CD4-positive, alpha-beta T cell (primary cell): ENCODE measurements at regions not wholly inside any gene's neighbourhood (a gene's known extent, or its start where the extent isn't known, plus 50 kb on each side); places are given as distances from the start of the nearest gene placed in this dataset.
A peak's percentile ranks its signal among the peaks of the same experiment; 100 is the strongest.

ENCODE experiments used
- ATAC-seq: fragments of 200-7000 bp; cut with Tn5 transposase; one replicate; pipeline ENCODE4 v1.10.0; 2022; ENCODE audit warnings: mild to moderate bottlenecking; ENCODE audit not compliant: poor library complexity
- CTCF ChIA-PET: fragments of 350-600 bp; sonication (Branson Sonifier 250); formaldehyde crosslinking; loops from one replicate; lab custom pipeline; 2021; ENCODE audit warnings: antibody characterized with exemption, inconsistent platforms; lab: Charles Lee
- POLR2A ChIA-PET: fragments of 350-600 bp; sonication (Branson Sonifier 250); formaldehyde crosslinking; loops from one replicate; lab custom pipeline; 2021; ENCODE audit warnings: antibody characterized with exemption, inconsistent platforms; lab: Charles Lee
- DNase-seq, 14 experiments: peaks; one replicate each; pipeline ENCODE4 v3.0.0-alpha.2; 2013 to 2020; ENCODE audit warnings: mixed read lengths in 2 of 14
- H3K27ac ChIP-seq, 2 donors: one replicate each; pipeline versions ENCODE4 v1.5.1 to v1.7.0; 2013; ENCODE audit warnings: low read length in 2 of 2, low read depth in 1 of 2, mild to moderate bottlenecking in 1 of 2
- H3K27me3 ChIP-seq, 2 experiments: 1 replicate in 1 of 2; 2 replicates in 1 of 2; pipeline versions ENCODE4 v1.6.1 to v1.7.0; 2013; ENCODE audit warnings: low read length in 2 of 2, control low read depth in 1 of 2, mild to moderate bottlenecking in 1 of 2, moderate library complexity in 1 of 2; ENCODE audit not compliant: insufficient read depth in 2 of 2, control insufficient read depth in 1 of 2
- H3K36me3 ChIP-seq: one replicate; pipeline ENCODE4 v1.6.1; 2013; ENCODE audit warnings: low read length, control low read depth; ENCODE audit not compliant: insufficient read depth
- H3K4me1 ChIP-seq: one replicate; pipeline ENCODE4 v1.6.1; 2013; ENCODE audit warnings: low read length, control low read depth; ENCODE audit not compliant: insufficient read depth
- H3K4me3 ChIP-seq: one replicate; pipeline ENCODE4 v1.5.1; 2013; ENCODE audit warnings: mild to moderate bottlenecking, low read length, moderate library complexity
- H3K9me3 ChIP-seq, 2 experiments: 1 replicate in 1 of 2; 2 replicates in 1 of 2; pipeline versions ENCODE4 v1.6.1 to v1.7.0; 2013; ENCODE audit warnings: low read length in 2 of 2, mild to moderate bottlenecking in 2 of 2, control low read depth in 1 of 2, moderate library complexity in 1 of 2; ENCODE audit not compliant: control insufficient read depth in 1 of 2, insufficient read depth in 1 of 2
- H3K27ac Mint-ChIP-seq: one replicate; pipeline ENCODE4 v1.8.0; 2020; ENCODE audit warnings: mixed read lengths
- H3K27me3 Mint-ChIP-seq: one replicate; pipeline ENCODE4 v1.8.0; 2021; ENCODE audit warnings: mixed read lengths
- H3K36me3 Mint-ChIP-seq: one replicate; pipeline ENCODE4 v1.8.0; 2021; ENCODE audit warnings: low read depth, mixed read lengths
- H3K4me1 Mint-ChIP-seq: one replicate; pipeline ENCODE4 v1.8.0; 2021; ENCODE audit warnings: low read depth, mixed read lengths
- H3K4me3 Mint-ChIP-seq: one replicate; pipeline ENCODE4 v1.8.0; 2020; ENCODE audit warnings: mild to moderate bottlenecking, mixed read lengths
- H3K9me3 Mint-ChIP-seq: one replicate; pipeline ENCODE4 v1.8.0; 2020; ENCODE audit warnings: mixed read lengths
- CTCF ChIP-seq: fragments of 200-600 bp; IDR thresholded peaks from one replicate; pipeline ENCODE4 v1.8.0; 2022; ENCODE audit warnings: antibody characterized with exemption, mild to moderate bottlenecking
- intact Hi-C, 2 experiments: fragments of 100-400 bp; cut with DNase I in 1 of 2; cut with micrococcal nuclease in 1 of 2; formaldehyde crosslinking; loops; one replicate each; pipeline versions ENCODE4 v1.15.1 to v1.9.0; 2023 to 2025; cut with DNase I, micrococcal nuclease

- Histone ChIP-seq H3K4me1 (no peaks in the 10 kb centered on the region), H3K9me3 (peaks cover 0 to 4% of the 10 kb centered on the region in 2 experiments), H3K27me3 (peaks cover 19 to 44% of the 10 kb centered on the region in 2 experiments), H3K36me3 (no peaks in the 10 kb centered on the region), H3K4me3 (peak overlapping the region; percentile 7), H3K27ac (no peak overlapping the region)
- H3K27me3 Mint-ChIP-seq: peaks cover 69% of the 10 kb centered on the region
- POLR2A ChIA-PET: no interaction called here
- CTCF ChIA-PET: no interaction called here
- TF ChIP-seq CTCF: no peak
- H3K36me3 Mint-ChIP-seq: no peaks in the 10 kb centered on the region
- ATAC-seq (no peak), DNase-seq (peak in 1 of 14 experiments; percentile 8)
- H3K27ac Mint-ChIP-seq: no peak overlapping the region
- no peak overlapping the region for H3K4me3 Mint-ChIP-seq
- H3K4me1 Mint-ChIP-seq: peaks cover 4% of the 10 kb centered on the region
- no peaks in the 10 kb centered on the region for H3K9me3 Mint-ChIP-seq
- intact Hi-C loops: no loop called here
These were observed 64.7 kb upstream of the STARD13 start for GRCh38 chr13:33349986-33350826.

- ATAC-seq: no peak
- POLR2A ChIA-PET: no interaction called here
These were observed 65.8 kb upstream of the STARD13 start for GRCh38 chr13:33351319-33351718.

GRCh38 chr13:33352041-33352440, 66.5 kb upstream of the STARD13 start:
- no peak for DNase-seq
- Histone ChIP-seq H3K27ac (no peak overlapping the region), H3K9me3 (peaks cover 0 to 4% of the 10 kb centered on the region in 2 experiments), H3K4me3 (no peak overlapping the region), H3K36me3 (no peaks in the 10 kb centered on the region), H3K4me1 (no peaks in the 10 kb centered on the region), H3K27me3 (peaks cover 19 to 44% of the 10 kb centered on the region in 2 experiments)
- H3K36me3 Mint-ChIP-seq: no peaks in the 10 kb centered on the region
- no peaks in the 10 kb centered on the region for H3K9me3 Mint-ChIP-seq
- no peak for TF ChIP-seq CTCF
- no peak for ATAC-seq
- ChIA-PET POLR2A (no interaction called here), CTCF (interaction anchor here (1.1 kb wide), 1 partner anchor 18 kb away, joined by 3 read pairs; no protein-coding TSS in a partner anchor)
- H3K4me3 Mint-ChIP-seq: no peak overlapping the region
- no peak overlapping the region for H3K27ac Mint-ChIP-seq
- peaks cover 78% of the 10 kb centered on the region for H3K27me3 Mint-ChIP-seq
- intact Hi-C loops: no loop called here
- H3K4me1 Mint-ChIP-seq: peaks cover 4% of the 10 kb centered on the region

More at GRCh38 chr13:33351319-33351718, 65.8 kb upstream of the STARD13 start:
- H3K27me3 ChIP-seq: peaks cover 19 to 44% of the 10 kb centered on the region in 2 experiments
- no peak for DNase-seq
- intact Hi-C loops: no loop called here
- Mint-ChIP-seq H3K4me3 (no peak overlapping the region), H3K36me3 (no peaks in the 10 kb centered on the region), H3K27me3 (peaks cover 72% of the 10 kb centered on the region), H3K27ac (no peak overlapping the region), H3K4me1 (peaks cover 4% of the 10 kb centered on the region), H3K9me3 (no peaks in the 10 kb centered on the region)
- no peak overlapping the region for H3K27ac ChIP-seq
- no peak for TF ChIP-seq CTCF
- H3K4me3 ChIP-seq: no peak overlapping the region
- no peaks in the 10 kb centered on the region for H3K36me3 ChIP-seq
- CTCF ChIA-PET: interaction anchor here (1.1 kb wide), 1 partner anchor 18 kb away, joined by 3 read pairs; no protein-coding TSS in a partner anchor
- peaks cover 0 to 4% of the 10 kb centered on the region in 2 experiments for H3K9me3 ChIP-seq
- H3K4me1 ChIP-seq: no peaks in the 10 kb centered on the region
